NCI-H2196 (cell line): ENCODE measurements at regions not wholly inside any gene's neighbourhood (a gene's known extent, or its start where the extent isn't known, plus 50 kb on each side); places are given as distances from the start of the nearest gene placed in this dataset.
"Not testable (repeated sequence)": the region's sequence is repeated elsewhere in the genome, so short reads cannot be mapped to it uniquely, and the experiment has no call there.

ENCODE experiments used
- DNase-seq: peaks from one replicate; lab custom pipeline; 2025; ENCODE audit not compliant: unreplicated experiment; lab: John Stamatoyannopoulos, UW

DNA sequence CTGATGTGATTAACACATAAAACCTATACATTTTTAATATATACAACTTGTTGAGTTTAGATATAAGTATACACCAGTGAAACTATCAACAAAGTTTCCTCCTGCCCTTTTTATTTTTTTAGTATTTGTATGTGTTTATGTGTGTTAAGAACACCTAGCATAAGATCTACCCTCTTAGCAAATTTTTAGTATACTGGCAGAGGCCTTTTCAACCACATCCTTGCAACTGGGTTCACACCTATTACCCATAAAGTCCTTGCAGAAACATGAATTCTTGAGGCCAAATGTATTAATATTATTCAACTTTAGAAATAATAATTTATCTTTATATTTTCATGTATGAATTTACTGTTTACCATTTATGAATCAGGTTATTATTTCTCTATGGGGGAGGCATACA is 119.7 kb upstream of the CRIM1 start:
- no peak for DNase-seq

DNA sequence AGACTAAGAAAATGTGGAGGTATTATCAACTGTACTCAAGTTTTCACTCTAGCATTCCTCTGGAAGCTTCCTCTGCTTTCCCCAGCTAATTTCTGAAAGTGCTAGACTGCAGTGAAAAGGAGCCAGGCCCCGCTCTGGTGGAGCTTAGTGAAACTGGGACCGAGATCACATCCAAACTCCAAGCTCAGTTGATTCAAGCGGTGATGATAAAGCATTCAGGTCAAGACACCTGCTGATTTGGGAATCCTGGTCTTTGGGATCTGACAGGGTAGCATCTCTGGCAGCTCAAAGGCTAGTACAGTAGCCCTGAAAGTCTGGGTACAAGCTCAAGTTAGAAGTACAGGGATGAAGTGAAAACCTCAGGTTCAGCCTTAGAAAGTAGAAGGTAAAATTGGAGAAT is 120.2 kb upstream of the CRIM1 start:
- no peak for DNase-seq

DNA sequence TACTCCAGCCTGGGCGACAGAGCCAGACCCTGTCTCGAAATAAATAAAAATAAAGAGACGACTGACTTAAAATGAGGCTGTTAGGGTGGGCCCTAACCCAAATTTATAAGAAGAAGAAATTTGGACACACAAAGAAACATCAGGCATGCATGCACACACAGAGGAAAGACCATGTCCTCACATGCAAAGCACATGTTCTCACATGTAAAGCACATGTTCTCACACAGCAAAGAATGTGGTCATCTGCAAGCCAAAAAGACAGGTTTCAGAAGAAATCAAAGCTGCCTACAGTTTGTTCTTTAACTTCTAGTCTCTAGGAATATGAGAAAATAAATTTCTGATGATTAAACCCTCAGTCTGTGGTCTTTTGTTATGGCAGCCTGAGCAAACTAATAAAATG is 132.3 kb upstream of the CRIM1 start:
- no peak for DNase-seq

DNA sequence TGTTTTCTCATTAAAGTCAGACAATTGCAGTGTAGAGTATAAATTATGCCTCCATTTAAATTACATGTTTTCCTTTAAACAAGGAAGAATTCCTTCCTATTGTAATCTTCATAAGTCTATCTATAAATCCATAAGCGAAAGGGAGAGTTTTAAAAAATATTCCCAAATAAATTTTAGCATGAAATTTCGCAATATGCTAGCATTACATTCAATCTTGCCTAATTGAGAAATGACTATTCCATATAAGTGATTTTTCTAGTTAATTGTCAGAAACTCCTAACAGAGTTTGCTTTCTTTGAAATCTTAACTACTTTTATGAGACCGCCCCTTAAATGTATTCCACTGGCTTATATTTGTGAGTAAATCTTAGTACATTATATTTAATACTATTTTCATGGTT is 133.1 kb upstream of the CRIM1 start:
- DNase-seq = no peak

DNA sequence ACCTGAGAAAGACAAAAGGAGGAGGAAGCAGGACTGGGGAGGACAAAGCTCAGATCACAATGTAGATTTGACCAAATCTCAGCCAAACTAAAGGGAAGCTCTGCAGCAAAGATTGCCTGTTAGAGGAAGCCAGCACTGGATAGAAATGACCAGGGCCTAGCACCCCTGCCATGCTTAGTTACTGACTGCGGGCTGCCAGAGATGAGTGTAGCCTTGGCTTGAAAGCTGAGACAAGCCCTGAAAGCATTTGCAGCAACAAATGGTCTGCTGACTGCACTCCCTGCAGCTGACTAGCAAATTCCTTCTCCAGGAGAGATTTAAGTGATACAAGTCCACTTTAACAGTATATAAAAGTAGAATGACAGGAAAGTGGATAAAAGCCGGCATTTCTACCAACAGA is 140.9 kb upstream of the CRIM1 start:
- DNase-seq = no peak

DNA sequence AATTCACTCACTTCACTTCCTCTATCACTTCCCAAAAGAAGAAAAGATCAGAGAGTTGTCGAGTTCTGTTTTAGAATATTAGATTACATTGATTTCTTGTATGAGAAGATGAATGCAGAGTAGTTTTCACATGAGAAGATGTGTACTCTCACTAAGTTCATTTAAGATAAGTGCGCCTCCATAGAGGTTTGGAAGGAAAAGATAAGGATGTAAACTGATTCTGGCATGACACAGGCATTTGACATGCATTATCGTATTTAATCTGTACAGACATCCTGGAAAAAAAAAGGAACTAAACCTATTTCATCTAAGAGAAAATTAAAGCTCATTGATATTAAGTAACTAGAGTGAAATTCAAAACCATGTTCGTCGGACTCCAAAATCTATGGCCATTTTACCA is 152.2 kb upstream of the CRIM1 start:
- DNase-seq = no peak

DNA sequence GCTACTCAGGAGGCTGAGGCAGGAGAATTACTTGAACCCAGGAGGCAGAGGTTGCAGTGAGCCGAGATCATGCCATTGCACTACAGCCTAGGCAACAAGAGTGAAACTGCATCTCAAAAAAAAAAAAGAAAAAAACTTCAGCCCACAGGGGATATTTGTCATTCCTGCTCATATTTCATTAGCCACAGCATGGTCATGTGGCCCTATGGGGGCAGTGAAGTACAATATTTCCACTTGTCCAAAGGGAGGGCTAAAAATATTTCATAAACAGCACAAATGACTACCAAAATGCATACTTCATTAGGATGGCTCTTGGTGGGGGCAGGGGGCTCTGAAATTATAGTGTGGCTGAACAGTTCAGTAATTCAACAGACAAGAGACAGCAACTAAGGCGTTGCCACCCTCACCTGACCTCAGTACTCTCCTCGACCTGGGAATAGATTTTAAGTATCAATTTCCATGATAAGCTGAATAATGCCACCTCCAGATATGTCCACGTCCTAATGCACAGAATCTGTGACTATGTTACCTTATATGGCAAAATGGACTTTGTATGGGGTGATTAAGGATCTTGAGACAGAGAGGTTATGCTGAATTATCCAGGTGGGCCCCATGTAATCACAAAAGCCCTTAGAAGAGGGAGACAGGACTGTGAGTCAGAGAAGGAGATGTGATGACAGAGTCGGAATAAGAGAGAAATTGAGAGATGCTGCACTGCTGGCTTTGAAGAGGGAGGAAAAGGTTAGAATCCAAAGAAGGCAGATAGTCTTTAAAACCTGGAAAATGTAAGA is 158.2 kb upstream of the CRIM1 start:
- no peak for DNase-seq

DNA sequence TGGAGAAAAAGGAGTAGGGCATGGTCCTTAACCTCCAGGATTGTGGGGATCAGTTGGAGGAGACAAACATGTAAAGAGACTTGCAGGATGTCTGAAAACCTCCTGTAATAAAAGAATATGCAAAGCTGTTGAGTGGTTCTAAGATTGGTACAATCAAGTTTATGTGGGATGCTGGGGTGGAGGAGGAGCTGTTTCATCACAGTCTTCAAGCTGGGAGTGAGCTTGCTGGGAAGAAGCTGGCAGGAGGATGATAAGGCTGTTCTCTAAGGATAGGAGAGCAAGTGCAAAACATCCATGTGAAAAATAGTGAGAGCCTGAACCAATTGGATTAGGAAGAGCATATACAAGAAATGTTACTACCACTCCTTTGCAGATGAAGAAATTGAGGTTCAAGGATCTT is 161.9 kb upstream of the CRIM1 start:
- no peak for DNase-seq

DNA sequence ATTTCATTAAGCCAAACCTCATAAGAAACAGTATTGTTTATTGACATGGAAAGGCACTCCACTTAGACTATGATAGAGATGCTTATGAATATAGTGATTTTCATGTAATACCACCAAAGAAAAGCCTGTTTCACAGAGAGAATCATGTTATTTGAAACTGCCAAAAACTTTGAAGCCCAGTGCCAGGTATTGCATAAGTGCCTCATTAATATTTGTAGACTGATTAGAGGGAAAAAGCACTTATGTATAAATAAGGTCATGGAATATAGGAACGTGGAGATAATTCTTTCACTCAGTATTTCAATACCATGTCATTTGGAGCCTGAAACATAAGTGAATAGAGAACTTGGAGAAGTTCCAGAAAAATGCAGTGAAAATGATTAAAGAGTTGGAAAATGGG is 162.6 kb upstream of the CRIM1 start:
- no peak for DNase-seq

DNA sequence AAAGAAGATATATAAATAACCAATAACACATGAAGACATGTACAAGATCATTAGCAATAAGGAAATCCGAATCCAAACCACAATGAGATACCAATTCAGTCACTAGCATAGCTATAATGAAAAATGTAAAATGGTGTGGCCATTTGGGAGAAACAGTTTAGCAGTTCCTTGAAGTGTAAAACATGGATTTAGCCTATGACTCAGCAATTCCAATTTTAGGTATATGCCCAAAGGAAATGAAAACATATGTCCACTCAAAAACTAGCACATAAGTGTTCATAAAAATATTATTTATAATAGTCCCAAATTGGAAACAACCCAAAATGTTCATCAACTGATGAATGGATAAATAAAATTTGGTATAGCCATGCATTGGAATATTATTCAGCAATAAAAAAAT is 165.5 kb upstream of the CRIM1 start:
- DNase-seq = no peak

DNA sequence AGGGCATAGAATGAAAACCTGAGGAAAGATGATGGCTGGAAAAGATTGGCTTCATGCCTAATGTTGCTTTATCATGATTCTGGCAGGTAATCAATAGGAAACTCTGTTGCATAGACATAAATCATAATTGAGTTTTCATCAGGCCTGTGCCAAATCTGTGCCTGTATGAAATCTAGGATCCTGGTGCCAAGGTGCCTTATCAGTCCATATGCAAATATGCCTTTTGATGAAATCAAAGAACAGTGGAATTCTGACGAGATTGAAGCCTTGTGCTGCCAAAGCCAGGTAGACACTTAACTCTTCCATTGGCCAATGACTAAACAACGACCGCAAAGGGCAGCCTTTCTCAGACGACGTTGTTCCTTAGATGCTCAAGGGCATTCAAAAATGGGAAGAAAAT is 170.0 kb upstream of the CRIM1 start:
- no peak for DNase-seq

DNA sequence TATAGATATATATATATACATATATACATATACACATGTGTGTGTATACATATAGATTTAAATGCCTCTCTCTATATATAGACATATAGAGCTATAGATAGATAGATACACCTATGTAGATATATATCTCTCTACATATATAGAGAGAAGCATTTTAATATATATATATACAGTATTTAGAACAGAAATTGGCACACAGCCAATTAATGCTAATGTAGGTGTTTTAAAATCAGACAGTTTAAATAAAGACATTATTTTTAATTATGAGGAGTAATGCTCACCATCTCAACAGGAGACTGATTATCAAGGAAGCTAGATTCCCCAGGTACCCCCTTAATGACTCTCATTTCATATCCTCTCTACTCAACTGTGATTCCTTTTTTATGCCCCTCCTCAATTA is 170.7 kb upstream of the CRIM1 start:
- DNase-seq = no peak

DNA sequence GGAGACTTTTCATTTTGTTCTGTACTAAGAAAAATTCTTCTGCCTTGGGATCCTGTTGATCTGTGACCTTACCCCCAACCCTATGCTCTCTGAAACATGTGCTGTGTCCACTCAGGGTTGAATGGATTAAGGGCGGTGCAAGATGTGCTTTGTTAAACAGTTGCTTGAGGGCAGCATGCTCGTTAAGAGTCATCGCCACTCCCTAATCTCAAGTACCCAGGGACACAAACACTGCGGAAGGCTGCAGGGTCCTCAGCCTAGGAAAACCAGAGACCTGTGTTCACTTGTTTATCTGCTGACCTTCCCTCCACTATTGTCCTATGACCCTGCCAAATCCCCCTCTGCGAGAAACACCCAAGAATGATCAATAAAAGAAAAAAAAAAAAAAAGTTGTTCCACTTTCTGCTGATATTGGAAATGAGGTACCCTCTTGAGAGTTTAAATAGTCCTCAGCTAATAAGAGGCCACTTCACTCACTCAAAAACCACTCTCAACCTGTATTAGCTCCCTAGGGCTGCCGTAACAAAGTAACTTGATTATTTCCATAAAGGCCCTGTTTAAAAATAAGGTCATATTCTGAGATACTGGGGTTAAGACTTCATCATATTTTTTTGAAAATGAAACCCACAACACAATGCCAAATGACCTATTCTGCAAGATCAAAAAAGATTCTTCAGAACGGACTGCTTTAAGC is 174.6 kb upstream of the CRIM1 start:
- not testable (repeated sequence) for DNase-seq

DNA sequence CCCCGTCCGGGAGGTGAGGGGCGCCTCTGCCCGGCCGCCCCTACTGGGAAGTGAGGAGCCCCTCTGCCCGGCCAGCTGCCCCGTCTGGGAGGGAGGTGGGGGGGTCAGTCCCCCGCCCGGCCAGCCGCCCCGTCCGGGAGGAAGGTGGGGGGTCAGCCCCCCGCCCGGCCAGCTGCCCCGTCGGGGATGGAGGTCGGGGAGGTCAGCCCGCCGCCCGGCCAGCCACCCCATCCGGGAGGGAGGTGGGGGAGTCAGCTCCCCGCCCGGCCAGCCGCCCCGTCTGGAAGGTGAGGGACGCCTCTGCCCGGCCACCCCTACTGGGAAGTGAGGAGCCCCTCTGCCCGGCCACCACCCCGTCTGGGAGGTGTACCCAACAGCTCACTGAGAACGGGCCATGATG is 175.3 kb upstream of the CRIM1 start:
- DNase-seq = not testable (repeated sequence)

DNA sequence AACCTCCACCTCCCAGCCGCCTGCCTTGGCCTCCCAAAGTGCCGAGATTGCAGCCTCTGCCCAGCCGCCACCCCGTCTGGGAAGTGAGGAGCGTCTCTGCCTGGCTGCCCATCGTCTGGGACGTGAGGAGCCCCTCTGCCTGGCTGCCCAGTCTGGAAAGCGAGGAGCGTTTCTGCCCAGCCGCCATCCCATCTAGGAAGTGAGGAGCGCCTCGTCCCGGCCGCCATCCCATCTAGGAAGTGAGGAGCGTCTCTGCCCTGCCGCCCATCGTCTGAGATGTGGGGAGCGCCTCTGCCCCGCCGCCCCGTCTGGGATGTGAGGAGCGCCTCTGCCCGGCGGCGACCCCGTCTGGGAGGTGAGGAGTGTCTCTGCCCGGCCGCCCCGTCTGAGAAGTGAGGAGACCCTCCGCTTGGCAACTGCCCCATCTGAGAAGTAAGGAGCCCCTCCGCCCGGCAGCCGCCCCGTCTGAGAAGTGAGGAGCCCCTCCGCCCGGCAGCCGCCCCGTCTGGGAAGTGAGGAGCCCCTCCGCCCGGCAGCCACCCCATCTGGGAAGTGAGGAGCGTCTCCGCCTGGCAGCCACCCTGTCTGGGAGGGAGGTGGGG is 175.8 kb upstream of the CRIM1 start:
- not testable (repeated sequence) for DNase-seq

DNA sequence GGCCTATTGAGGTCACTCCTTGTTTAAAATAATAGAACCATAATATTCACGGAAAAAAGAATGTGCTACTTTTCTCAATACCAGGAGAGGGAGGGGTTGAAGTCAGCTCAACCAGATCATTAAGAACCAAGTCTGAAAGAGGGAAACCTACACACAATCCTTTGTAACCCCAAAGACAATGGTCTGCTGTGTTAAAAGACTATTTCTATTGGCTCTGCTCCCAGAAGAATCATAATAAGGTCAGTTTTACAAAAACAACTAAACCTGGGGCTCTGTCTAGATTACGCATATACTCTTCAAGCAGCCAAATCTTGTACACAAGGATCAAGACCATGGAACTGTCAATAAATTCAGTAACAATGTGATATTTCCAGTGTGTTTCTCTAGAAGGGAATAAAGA is 177.2 kb upstream of the CRIM1 start:
- no peak for DNase-seq

DNA sequence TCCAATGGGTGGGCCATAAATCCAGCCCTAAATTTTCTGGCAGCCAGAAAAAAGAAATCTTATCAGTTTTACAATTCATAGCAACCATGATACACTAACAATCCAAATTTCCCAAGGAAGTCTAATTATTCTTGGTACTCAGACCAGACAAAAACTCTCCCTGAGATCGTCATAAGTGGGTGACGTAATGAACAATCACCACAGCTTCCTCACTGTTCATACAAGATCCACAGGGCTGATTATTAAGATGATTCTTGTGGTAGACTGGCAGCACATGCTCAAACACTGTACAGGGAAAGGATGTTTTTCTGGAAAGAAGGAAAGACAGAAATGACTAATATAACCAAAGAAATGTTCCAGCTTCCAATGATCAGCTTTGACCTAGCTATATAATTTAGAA is 178.3 kb upstream of the CRIM1 start:
- DNase-seq = no peak

DNA sequence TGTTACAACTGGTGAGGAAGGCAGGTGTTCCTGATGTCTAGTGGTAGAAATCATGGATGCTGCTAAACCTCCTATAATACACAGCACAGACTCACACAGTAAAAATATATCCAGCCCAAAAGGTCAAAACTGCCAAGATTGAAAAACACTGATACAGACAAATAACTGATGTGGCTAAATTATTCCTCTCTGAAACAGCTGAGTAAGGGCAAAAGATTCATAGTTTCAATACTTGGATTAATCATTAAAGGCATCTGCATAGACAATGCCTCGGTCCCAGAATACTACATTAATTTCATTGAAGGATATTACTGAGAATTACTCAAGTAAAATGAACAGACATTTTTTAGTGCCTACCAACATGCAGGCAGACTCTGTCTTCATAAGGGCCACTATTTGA is 180.7 kb upstream of the CRIM1 start:
- no peak for DNase-seq

DNA sequence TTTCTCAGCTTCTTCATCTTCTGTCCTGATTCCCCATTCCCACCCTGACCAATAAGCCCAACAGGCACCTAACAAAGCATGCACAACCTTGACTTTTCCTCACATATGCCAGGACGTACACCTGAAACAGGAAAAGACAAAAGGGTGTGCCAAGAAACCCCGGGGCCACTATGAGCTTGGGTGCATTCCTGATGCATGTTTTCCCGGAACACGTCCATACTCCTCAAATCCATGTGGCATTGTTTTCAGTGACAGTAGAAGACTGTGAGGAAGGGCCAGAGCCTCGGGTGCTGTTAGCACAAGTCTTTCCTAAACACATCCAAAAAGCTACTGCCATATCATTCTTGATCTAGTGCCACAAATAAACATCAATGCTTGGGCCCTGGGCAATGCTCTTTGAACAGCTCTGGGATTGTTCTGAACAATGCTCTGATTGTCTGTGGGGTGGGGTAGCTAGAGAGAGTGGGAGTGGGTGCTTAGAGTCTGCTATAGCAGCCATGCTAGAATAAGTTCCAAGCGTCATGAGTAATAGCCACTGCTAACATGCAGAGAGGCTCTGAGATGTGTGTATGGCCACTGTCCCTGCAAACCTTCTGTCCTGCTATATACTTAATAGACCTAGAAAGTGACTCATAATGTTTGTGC is 181.7 kb upstream of the CRIM1 start:
- no peak for DNase-seq

DNA sequence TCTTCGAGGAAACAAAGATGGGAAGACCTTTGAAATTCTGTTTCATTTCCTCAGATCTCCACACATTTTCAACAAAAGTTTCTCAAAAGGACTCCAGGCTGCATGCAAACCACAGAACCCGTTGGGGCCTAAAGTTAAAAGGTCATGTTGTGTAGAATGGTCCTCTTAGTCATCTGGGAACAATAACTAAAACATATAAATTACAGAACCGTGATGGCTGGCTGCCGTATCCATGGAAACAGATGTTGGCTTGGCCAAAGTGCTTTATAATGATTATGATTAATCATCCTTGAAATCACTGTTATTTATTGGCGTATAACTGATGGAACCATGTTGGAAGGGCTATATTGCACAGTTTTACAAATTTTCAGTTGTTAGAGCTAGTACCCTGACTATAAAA is 182.8 kb upstream of the CRIM1 start:
- no peak for DNase-seq

DNA sequence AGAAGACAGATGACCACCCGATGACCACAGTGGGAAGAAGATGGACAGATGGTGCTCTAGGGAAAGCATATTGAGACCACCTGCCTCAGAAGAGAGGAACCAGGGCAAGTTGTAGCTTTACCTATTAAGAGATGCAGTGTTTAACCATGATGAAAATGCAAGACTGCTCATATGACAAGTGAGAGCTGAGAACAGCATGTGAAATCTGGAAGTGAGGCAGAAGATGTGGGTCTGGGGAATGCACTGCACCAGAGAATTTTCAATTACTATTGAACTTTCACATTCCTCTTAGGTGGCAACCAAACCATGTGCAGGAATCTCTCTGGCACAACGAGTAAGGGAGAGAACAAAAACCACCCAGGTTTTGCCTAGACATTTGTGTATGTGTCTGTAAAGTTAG is 184.8 kb upstream of the CRIM1 start:
- no peak for DNase-seq

DNA sequence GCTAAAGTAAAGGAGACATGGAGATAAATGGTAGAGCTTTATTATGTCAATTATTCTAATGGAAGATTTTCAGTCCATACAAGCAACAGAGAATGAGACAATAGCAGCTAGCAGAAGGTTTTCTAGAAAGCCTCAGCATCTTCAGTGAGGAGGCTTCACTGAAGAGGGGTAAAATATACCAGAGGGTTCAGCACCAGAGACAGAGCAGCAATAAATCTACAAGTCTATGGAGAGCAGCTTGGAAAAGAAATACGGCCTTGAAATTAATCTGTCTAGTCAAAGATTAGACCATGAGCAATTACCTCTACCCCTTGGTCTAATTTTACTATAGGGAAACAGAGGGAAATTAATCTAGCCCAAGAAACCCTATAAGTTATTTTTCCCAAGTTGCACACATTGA is 185.7 kb upstream of the CRIM1 start:
- DNase-seq = no peak
